Lower lobe of right lung (tissue), 2 donors: ENCODE measurements at regions not wholly inside any gene's neighbourhood (a gene's known extent, or its start where the extent isn't known, plus 50 kb on each side); places are given as distances from the start of the nearest gene placed in this dataset.

ENCODE experiments used
- ATAC-seq, 2 donors: fragments of 200-7000 bp; cut with Tn5 transposase; one replicate each; pipeline ENCODE4 v1.9.1; 2020 to 2022; ENCODE audit warnings: mild to moderate bottlenecking in 2 of 2, moderate library complexity in 2 of 2
- DNase-seq: peaks from one replicate; pipeline ENCODE4 v3.0.0-alpha.2; 2020
- H3K27ac ChIP-seq: fragments of 200-600 bp; one replicate; pipeline ENCODE4 v1.8.0; 2022
- H3K27me3 ChIP-seq: fragments of 200-600 bp; one replicate; pipeline ENCODE4 v1.8.0; 2022; ENCODE audit warnings: low read depth
- H3K36me3 ChIP-seq: fragments of 200-600 bp; one replicate; pipeline ENCODE4 v1.8.0; 2022; ENCODE audit warnings: mild to moderate bottlenecking
- H3K4me1 ChIP-seq: fragments of 200-600 bp; one replicate; pipeline ENCODE4 v1.8.0; 2022
- H3K4me3 ChIP-seq: fragments of 200-600 bp; one replicate; pipeline ENCODE4 v1.8.0; 2022; ENCODE audit warnings: mild to moderate bottlenecking
- H3K9me3 ChIP-seq: fragments of 200-600 bp; one replicate; pipeline ENCODE4 v1.8.0; 2022
- intact Hi-C: fragments of 100-400 bp; cut with DNase I; formaldehyde crosslinking; loops from one replicate; pipeline ENCODE4 v1.11.0; 2022
- TF ChIP-seq, protein P1 (sequence below): fragments of 200-600 bp; IDR thresholded peaks from one replicate; pipeline ENCODE4 v1.8.0; 2022; ENCODE audit warnings: antibody characterized with exemption, mild to moderate bottlenecking
- donor health status: DM: no; HTN: yes; CAD: no; lungs with severe emphysema.

- Histone ChIP-seq H3K27ac (no peak overlapping the region), H3K27me3 (no peaks in the 10 kb centered on the region), H3K4me1 (no peaks in the 10 kb centered on the region), H3K9me3 (no peaks in the 10 kb centered on the region), H3K36me3 (no peaks in the 10 kb centered on the region), H3K4me3 (no peak overlapping the region)
- ATAC-seq (peak in 1 of 2 donors; percentile 45), DNase-seq (no peak)
- TF ChIP-seq, protein P1, sequence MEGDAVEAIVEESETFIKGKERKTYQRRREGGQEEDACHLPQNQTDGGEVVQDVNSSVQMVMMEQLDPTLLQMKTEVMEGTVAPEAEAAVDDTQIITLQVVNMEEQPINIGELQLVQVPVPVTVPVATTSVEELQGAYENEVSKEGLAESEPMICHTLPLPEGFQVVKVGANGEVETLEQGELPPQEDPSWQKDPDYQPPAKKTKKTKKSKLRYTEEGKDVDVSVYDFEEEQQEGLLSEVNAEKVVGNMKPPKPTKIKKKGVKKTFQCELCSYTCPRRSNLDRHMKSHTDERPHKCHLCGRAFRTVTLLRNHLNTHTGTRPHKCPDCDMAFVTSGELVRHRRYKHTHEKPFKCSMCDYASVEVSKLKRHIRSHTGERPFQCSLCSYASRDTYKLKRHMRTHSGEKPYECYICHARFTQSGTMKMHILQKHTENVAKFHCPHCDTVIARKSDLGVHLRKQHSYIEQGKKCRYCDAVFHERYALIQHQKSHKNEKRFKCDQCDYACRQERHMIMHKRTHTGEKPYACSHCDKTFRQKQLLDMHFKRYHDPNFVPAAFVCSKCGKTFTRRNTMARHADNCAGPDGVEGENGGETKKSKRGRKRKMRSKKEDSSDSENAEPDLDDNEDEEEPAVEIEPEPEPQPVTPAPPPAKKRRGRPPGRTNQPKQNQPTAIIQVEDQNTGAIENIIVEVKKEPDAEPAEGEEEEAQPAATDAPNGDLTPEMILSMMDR = no peak
- intact Hi-C loops = no loop called here
These were observed 152.6 kb upstream of the VEGFC start for GRCh38 chr4:176945334-176945733.

DNA sequence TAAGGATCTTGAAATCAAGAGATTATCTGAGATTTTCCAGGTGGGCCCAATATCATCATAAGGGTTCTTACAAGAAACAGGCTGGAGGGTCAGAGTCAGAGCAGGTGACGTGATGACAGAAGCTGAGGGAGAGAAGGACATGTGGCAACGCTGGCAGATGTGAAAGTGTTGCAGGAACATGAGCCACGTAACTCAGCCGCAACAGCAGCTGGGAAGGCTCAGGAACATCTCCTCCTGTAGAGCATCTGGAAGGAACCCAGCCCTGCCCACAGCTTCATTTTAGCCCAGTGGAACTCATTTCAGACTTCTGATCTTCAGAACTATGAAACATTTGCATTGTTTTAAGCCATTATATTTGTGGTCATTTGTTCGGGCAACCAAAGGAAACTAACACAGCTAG, 156.3 kb upstream of the VEGFC start:
- no peaks in the 10 kb centered on the region for H3K27me3 ChIP-seq
- TF ChIP-seq, protein P1 = no peak
- ATAC-seq (peak; percentile 50 to 58), DNase-seq (no peak)
- H3K4me1 ChIP-seq = no peaks in the 10 kb centered on the region
- H3K27ac ChIP-seq = no peak overlapping the region
- intact Hi-C loops = no loop called here
- H3K9me3 ChIP-seq = no peaks in the 10 kb centered on the region
- H3K36me3 ChIP-seq = no peaks in the 10 kb centered on the region
- no peak overlapping the region for H3K4me3 ChIP-seq

GRCh38 chr4:176953021-176953420, 160.3 kb upstream of the VEGFC start:
- DNase-seq = no peak

GRCh38 chr4:176957353-176958118, 164.8 kb upstream of the VEGFC start:
- ATAC-seq (no peak), DNase-seq (no peak)
- intact Hi-C loops = no loop called here
- Histone ChIP-seq H3K27me3 (no peaks in the 10 kb centered on the region), H3K4me1 (no peaks in the 10 kb centered on the region), H3K36me3 (no peaks in the 10 kb centered on the region), H3K27ac (no peak overlapping the region), H3K9me3 (no peaks in the 10 kb centered on the region), H3K4me3 (no peak overlapping the region)
- TF ChIP-seq, protein P1 = no peak

More at GRCh38 chr4:176953021-176953420, 160.3 kb upstream of the VEGFC start:
- H3K9me3 ChIP-seq = no peaks in the 10 kb centered on the region
- H3K27me3 ChIP-seq = no peaks in the 10 kb centered on the region
- no peak for ATAC-seq
- H3K36me3 ChIP-seq = no peaks in the 10 kb centered on the region
- TF ChIP-seq, protein P1 = no peak
- H3K4me3 ChIP-seq = no peak overlapping the region
- intact Hi-C loops = no loop called here
- H3K27ac ChIP-seq = no peak overlapping the region
- no peaks in the 10 kb centered on the region for H3K4me1 ChIP-seq

DNA sequence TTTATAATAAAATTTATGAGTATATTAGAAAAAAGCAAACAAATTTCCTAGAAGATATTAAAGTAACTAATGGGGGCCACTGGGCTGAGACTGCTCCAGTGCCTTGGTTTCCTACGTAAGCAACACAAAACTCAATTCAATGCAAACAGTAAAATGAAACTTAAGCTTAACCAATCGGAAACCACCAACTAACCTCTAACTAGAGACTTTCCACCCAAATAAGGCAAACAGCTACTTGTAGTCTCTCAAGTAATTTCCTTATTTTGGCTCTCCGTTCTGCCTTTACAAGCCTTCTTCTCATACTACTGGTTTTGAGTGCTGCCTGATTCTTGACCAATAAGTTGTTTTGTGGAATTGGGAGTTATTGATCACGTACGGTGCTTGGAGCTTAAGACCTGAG, 167.3 kb upstream of the VEGFC start:
- H3K9me3 ChIP-seq = no peaks in the 10 kb centered on the region
- TF ChIP-seq, protein P1 = no peak
- H3K27ac ChIP-seq = no peak overlapping the region
- no peaks in the 10 kb centered on the region for H3K36me3 ChIP-seq
- no peaks in the 10 kb centered on the region for H3K4me1 ChIP-seq
- no peaks in the 10 kb centered on the region for H3K27me3 ChIP-seq
- intact Hi-C loops = no loop called here
- no peak overlapping the region for H3K4me3 ChIP-seq
- DNase-seq = no peak
- no peak for ATAC-seq
